22Rv1 (cell line): ENCODE measurements at regions not wholly inside any gene's neighbourhood (a gene's known extent, or its start where the extent isn't known, plus 50 kb on each side); places are given as distances from the start of the nearest gene placed in this dataset.
"Not testable (repeated sequence)": the region's sequence is repeated elsewhere in the genome, so short reads cannot be mapped to it uniquely, and the experiment has no call there.

ENCODE experiments used
- H3K27ac ChIP-seq: fragments of 450-650 bp; 2 replicates; pipeline ENCODE4 v1.5.1; 2017
- ZFX ChIP-seq: fragments of 450-650 bp; IDR thresholded peaks from 2 replicates; pipeline ENCODE4 v1.6.1; 2017; ENCODE audit warnings: antibody characterized with exemption, borderline replicate concordance
- TF ChIP-seq, protein P1 (sequence below): fragments of 450-650 bp; IDR thresholded peaks from 2 replicates; pipeline ENCODE4 v1.5.1; 2017; ENCODE audit warnings: mild to moderate bottlenecking

DNA sequence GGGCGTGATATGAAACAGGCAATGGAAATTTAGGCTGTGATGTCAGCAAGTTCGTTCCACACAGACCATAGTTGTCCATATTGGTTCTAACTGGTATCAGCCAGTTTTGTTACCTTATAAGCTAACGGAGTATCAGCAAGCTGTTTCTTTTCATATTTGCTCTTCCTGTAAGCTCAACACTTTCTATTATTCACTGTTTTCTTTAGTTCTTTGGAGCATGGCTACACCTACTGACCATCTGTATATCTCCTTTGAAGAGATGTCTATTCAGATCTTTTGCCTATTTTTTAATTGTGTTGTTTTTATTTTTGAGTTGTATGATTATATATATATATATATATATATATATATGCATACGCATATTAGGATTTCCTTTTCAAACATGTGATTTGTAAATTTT, 1057.2 kb upstream of the CDH10 start:
- TF ChIP-seq, protein P1, sequence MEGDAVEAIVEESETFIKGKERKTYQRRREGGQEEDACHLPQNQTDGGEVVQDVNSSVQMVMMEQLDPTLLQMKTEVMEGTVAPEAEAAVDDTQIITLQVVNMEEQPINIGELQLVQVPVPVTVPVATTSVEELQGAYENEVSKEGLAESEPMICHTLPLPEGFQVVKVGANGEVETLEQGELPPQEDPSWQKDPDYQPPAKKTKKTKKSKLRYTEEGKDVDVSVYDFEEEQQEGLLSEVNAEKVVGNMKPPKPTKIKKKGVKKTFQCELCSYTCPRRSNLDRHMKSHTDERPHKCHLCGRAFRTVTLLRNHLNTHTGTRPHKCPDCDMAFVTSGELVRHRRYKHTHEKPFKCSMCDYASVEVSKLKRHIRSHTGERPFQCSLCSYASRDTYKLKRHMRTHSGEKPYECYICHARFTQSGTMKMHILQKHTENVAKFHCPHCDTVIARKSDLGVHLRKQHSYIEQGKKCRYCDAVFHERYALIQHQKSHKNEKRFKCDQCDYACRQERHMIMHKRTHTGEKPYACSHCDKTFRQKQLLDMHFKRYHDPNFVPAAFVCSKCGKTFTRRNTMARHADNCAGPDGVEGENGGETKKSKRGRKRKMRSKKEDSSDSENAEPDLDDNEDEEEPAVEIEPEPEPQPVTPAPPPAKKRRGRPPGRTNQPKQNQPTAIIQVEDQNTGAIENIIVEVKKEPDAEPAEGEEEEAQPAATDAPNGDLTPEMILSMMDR = no peak
- TF ChIP-seq ZFX = no peak
- no peak overlapping the region for H3K27ac ChIP-seq

DNA sequence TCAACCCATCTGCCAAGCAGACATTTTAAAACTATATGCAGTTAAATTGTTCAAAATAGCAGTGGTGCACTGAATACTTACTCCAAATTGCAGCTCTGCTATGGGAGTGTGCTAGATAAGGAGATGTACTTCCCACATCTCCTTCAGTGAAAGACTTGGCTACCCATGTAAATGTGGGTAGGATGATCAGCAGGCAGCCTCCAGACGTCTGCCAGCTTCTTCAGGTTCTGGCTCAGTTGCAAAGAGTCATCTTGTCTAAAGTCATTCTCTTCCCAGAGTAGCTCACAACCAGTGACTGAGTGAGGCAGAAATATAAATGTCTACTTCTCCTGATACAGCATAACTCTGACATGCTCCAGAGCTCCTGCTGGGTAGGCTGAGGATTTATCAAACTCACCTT, 1050.0 kb upstream of the CDH10 start:
- TF ChIP-seq, protein P1 = no peak
- TF ChIP-seq ZFX = no peak
- H3K27ac ChIP-seq = no peak overlapping the region

DNA sequence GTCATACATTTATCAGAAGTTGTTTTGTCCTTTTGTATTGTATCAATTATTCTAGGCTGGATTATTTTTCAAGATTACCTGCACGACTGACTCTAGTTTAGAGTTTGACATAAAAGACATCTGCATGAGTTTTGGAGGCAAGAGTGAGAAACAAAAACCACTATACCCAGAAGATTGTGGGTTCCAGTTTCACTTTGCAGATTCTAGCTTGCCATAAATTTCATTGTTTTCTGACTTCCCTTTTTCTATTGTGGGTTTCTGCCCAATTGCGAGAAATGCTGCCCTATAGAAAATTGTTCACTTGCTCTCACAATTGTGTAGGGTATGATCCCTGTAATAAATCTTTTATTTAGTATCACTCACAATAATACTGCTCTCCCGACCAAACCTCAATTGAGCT, 1043.4 kb upstream of the CDH10 start:
- TF ChIP-seq ZFX = no peak
- TF ChIP-seq, protein P1 = no peak
- no peak overlapping the region for H3K27ac ChIP-seq

DNA sequence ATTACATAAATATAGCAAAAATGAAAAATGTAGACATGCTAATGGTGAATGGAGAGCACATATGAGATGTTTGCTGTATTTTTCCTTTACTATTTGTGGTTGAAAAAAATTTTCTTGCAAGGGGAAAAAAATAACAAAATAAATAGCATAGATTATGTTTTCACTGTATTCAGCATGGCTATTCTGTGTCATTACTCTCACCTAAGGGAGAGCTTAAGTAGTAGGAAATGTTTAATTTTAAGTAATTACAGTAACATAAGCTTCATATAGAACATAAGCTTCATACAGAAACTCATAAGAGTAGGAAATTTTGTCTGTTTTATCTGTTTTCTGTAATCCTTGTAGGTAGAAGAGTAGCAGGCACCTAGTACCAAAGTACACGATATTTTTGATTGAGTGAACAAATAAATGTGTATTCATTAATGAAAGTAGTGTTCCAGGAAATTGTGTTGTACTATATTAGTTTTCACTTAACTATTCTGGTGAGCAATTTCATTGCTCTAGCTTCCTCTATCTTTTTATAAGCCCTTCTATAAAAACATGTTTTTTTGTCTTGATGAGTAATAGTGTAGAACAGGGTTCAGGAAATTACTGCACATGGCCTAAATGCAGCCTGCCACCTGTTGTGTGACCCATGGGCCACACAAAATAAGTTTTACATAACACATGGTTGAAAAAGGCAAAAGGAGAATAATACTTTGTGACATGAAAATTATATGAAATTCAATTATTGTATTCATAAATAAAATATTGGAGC, 1025.0 kb upstream of the CDH10 start:
- no peak overlapping the region for H3K27ac ChIP-seq
- TF ChIP-seq, protein P1 = no peak
- no peak for TF ChIP-seq ZFX

DNA sequence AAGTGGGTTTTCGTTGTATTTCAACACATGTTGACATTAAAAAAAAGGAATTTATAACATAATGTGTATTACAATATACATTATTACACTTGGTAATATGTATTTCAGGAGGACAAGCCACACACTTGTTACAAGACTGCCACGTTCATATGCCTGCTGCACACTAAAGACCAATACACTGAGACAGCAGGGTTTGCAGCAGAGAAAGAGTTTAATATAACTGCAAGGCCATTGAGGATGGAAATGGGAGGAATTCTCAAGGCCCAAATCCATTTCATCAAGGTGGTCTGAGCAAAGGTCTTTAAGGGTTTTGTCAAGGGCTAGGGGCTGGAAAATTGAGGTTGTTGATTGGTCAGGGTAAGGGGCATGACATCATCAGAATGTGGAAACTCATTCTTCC, 1017.8 kb upstream of the CDH10 start:
- no peak overlapping the region for H3K27ac ChIP-seq
- no peak for TF ChIP-seq ZFX
- TF ChIP-seq, protein P1 = no peak

DNA sequence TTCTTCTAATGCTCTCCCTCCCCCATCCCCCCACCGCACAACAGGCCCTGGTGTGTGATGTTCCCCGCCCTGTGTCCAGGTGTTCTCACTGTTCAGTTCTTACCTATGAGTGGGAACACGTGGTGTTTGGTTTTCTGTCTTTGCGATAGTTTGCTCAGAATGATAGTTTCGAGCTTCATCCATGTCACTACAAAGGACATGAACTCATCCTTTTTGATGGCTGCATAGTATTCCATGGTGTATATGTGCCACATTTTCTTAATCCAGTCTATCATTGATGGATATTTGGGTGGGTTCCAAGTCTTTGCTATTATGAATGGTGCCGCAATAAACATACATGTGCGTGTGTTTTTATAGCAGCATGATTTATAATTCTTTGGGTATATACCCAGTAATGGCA, 1005.5 kb upstream of the CDH10 start:
- not testable (repeated sequence) for H3K27ac ChIP-seq

DNA sequence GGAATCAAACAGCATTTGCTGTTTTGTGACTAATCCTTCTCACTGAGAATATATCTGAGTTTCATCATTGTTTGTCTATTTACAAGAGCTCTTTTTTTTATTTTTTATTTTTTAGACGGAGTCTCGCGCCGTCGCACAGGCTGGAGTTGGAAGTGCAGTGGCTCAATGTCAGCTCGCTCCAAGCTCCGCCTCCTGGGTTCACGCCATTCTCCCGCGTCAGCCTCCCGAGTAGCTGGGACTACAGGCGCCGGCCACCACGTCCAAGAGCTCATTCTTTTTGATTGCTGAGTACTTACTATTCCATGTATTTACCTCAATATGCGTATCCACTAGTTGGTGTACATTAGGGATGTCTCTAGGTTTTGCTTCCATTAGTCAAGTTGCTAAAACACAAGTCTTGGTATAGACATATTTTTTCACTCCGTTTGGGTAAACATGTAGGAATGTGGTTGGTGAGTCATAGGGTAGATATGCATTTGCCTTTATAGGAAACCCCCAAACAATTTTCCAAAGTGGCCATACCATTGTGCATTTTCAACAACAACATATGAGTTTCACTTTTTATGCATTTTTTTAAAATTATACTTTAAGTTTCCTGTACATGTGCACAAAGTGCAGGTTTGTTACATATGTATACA, 1005.0 kb upstream of the CDH10 start:
- no peak overlapping the region for H3K27ac ChIP-seq
- TF ChIP-seq, protein P1 = no peak
- TF ChIP-seq ZFX = no peak
